Nephron (organoid): ENCODE measurements at regions not wholly inside any gene's neighbourhood (a gene's known extent, or its start where the extent isn't known, plus 50 kb on each side); places are given as distances from the start of the nearest gene placed in this dataset.

Experiments used
- H3K27ac Mint-ChIP-seq, 3 experiments: 2 replicates each; pipeline ENCODE4 v1.8.0; 2020; ENCODE audit warnings: mixed read lengths in 3 of 3, mild to moderate bottlenecking in 2 of 3, moderate library complexity in 1 of 3
- H3K27me3 Mint-ChIP-seq: 2 replicates; pipeline ENCODE4 v1.8.0; 2021; ENCODE audit warnings: low read depth, mild to moderate bottlenecking, moderate library complexity, mixed read lengths
- H3K36me3 Mint-ChIP-seq: 2 replicates; pipeline ENCODE4 v1.8.0; 2020; ENCODE audit warnings: low read depth, mixed read lengths
- H3K4me1 Mint-ChIP-seq: 2 replicates; pipeline ENCODE4 v1.8.0; 2020; ENCODE audit warnings: mixed read lengths
- H3K4me3 Mint-ChIP-seq, 3 experiments: 2 replicates each; pipeline ENCODE4 v1.8.0; 2020; ENCODE audit warnings: mild to moderate bottlenecking in 3 of 3, mixed read lengths in 3 of 3, moderate library complexity in 2 of 3
- H3K9me3 Mint-ChIP-seq: 2 replicates; pipeline ENCODE4 v1.8.0; 2020; ENCODE audit warnings: mixed read lengths
- CTCF ChIP-seq, 3 experiments: fragments of 200-600 bp; sonication (generic); IDR thresholded peaks; one replicate each; pipeline ENCODE4 v1.5.0; 2021; ENCODE audit warnings: antibody characterized with exemption in 3 of 3; ENCODE audit not compliant: unreplicated experiment in 3 of 3

DNA sequence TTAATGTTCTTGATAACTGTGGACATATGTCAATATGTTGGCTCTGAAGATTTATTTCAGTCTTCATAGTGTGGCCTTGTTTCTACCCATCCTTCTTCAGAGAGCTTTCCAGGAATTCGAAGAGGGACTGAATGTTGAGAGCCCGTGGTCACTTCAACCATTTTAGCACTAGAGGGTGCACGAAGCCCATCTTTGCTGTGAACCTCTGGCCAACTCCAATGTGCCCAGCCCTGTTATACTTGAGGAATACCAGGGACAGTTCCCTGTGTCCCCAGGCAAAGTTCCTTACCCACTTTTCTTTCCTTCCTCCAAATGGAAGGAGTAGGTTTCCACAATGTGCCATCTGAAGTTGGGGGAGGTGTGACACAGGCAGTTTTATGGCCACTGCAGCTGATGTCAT is 603.5 kb downstream of the RPL10L start:
- TF ChIP-seq CTCF (IDR thresholded peaks at IDR 0.05; ENCODE audit: unreplicated experiment in 3 of 3), result no peak
- no peaks in the 10 kb centered on the region for H3K36me3 Mint-ChIP-seq
- no peaks in the 10 kb centered on the region for H3K9me3 Mint-ChIP-seq
- H3K27me3 Mint-ChIP-seq, result no peaks in the 10 kb centered on the region
- no peaks in the 10 kb centered on the region for H3K4me1 Mint-ChIP-seq
- H3K4me3 Mint-ChIP-seq, result no peak overlapping the region
- H3K27ac Mint-ChIP-seq, result no peak overlapping the region

GRCh38 chr14:46036099-46036498 is 615.5 kb downstream of the RPL10L start:
- no peak for TF ChIP-seq CTCF (IDR thresholded peaks at IDR 0.05; ENCODE audit: unreplicated experiment in 3 of 3)
- Mint-ChIP-seq H3K27ac (no peak overlapping the region), H3K27me3 (no peaks in the 10 kb centered on the region), H3K4me1 (no peaks in the 10 kb centered on the region), H3K9me3 (no peaks in the 10 kb centered on the region), H3K4me3 (no peak overlapping the region), H3K36me3 (no peaks in the 10 kb centered on the region)

DNA sequence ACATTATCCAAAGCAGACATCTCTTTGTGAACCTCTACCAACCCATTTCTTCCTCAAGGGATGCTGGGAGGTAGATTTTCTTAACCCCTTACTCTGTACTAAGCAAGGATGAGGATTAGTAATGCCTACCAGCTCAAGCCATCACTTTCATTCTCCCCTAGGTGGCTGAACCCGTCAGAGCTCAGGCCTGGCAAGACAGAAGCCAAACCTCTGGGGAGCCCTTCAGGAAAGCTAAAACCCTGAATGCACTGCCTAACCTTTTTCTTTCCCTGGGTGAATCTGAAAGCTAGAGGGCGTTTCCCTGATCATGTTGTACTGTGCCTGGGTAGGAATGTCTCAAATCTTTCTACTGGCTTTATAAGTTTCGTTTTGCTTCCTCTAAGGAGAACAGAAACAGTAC is 617.3 kb downstream of the RPL10L start:
- Mint-ChIP-seq H3K9me3 (no peaks in the 10 kb centered on the region), H3K4me1 (no peaks in the 10 kb centered on the region), H3K27me3 (no peaks in the 10 kb centered on the region), H3K4me3 (no peak overlapping the region), H3K27ac (no peak overlapping the region), H3K36me3 (no peaks in the 10 kb centered on the region)
- TF ChIP-seq CTCF (IDR thresholded peaks at IDR 0.05; ENCODE audit: unreplicated experiment in 3 of 3), result no peak

DNA sequence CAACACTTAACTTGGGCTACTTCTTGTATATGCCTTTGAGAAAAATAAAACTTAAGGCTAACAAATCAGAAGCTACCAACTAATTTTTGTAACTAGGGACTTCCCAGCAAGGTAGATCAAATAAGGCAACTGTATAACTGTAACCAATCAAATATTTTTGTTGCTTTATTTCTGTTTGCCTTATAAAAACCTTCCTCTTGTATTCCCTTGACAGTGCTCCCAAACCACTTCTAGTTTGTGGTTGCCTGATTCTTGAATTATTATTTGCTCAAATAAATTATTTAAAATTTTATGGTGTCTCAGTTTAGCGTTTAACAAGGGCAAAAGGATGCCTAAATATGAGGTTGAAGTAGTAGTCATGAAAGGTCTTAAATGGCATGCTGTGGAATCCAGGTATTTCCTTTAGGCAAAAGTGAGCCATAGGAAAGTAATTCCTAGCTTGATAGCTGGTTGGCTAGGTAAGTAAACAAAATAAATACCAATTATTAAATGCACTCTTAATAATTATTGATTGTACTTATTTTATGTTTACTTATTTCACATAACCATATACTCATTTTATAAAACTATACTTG is 632.6 kb downstream of the RPL10L start:
- no peaks in the 10 kb centered on the region for H3K27me3 Mint-ChIP-seq
- no peak for TF ChIP-seq CTCF (IDR thresholded peaks at IDR 0.05; ENCODE audit: unreplicated experiment in 3 of 3)
- no peak overlapping the region for H3K27ac Mint-ChIP-seq
- no peaks in the 10 kb centered on the region for H3K36me3 Mint-ChIP-seq
- no peaks in the 10 kb centered on the region for H3K4me1 Mint-ChIP-seq
- H3K4me3 Mint-ChIP-seq, result no peak overlapping the region
- H3K9me3 Mint-ChIP-seq, result no peaks in the 10 kb centered on the region

DNA sequence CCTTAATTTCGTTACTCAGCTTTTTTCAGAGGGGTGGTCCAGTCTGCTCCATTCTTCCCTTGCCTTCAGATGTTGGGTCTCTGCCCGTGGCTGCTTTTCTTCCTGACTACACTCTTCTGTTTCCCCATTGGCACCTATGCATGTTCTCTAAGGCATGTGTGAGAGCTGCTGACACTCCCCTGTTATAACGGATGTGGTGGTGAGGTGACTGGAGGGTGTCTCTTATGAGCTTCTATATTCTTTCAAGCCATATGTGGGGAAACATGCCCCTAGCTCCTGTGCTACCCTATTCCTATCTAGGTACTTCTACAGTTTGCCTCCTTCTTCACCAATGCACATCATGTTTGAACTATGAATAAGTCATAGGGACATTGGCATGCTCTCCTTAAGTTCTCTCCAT is 643.2 kb downstream of the RPL10L start:
- H3K4me3 Mint-ChIP-seq, result no peak overlapping the region

More for the DNA sequence above, 643.2 kb downstream of the RPL10L start:
- no peaks in the 10 kb centered on the region for H3K4me1 Mint-ChIP-seq
- no peak for TF ChIP-seq CTCF (IDR thresholded peaks at IDR 0.05; ENCODE audit: unreplicated experiment in 3 of 3)
- no peak overlapping the region for H3K27ac Mint-ChIP-seq
- H3K27me3 Mint-ChIP-seq, result no peaks in the 10 kb centered on the region
- H3K36me3 Mint-ChIP-seq, result no peaks in the 10 kb centered on the region
- peaks cover 15% of the 10 kb centered on the region for H3K9me3 Mint-ChIP-seq
